DND-41 (cell line): ENCODE measurements at regions not wholly inside any gene's neighbourhood (a gene's known extent, or its start where the extent isn't known, plus 50 kb on each side); places are given as distances from the start of the nearest gene placed in this dataset.
"Not testable (repeated sequence)": the region's sequence is repeated elsewhere in the genome, so short reads cannot be mapped to it uniquely, and the experiment has no call there.

Experiments used
- ATAC-seq: fragments of 200-7000 bp; cut with Tn5 transposase; 3 replicates; pipeline ENCODE4 v1.9.1; 2021; ENCODE audit warnings: low read depth; ENCODE audit not compliant: insufficient read depth
- DNase-seq: peaks from one replicate; pipeline ENCODE4 v3.0.0-alpha.2; 2020
- H2AFZ ChIP-seq: 2 replicates; pipeline ENCODE4 v1.6.0; 2012; ENCODE audit warnings: low read depth, low read length
- H3K27ac ChIP-seq: 2 replicates; pipeline ENCODE4 v1.5.1; 2012; ENCODE audit warnings: low read length, inconsistent platforms
- H3K27me3 ChIP-seq: fragments of 200-600 bp; sonication (generic); 2 replicates; pipeline ENCODE4 v1.6.0; 2012; ENCODE audit warnings: low read length, mild to moderate bottlenecking, inconsistent platforms; ENCODE audit not compliant: insufficient read depth, poor library complexity
- H3K36me3 ChIP-seq: 2 replicates; pipeline ENCODE4 v1.5.1; 2012; ENCODE audit warnings: low read length, inconsistent platforms; ENCODE audit not compliant: insufficient read depth
- H3K4me1 ChIP-seq: 2 replicates; pipeline ENCODE4 v1.5.1; 2012; ENCODE audit warnings: mild to moderate bottlenecking, low read length; ENCODE audit not compliant: insufficient read depth
- H3K4me2 ChIP-seq: 2 replicates; pipeline ENCODE4 v1.6.0; 2012; ENCODE audit warnings: mild to moderate bottlenecking, moderate library complexity, low read length, inconsistent platforms; ENCODE audit not compliant: insufficient read depth
- H3K4me3 ChIP-seq, 2 experiments: fragments of 200-600 bp in 1 of 2; shearing (Covaris generic) in 1 of 2; 2 replicates each; pipeline ENCODE4 v1.5.1; 2012 to 2016; ENCODE audit warnings: inconsistent platforms in 2 of 2, low read length in 2 of 2, mild to moderate bottlenecking in 2 of 2, low read depth in 1 of 2, moderate library complexity in 1 of 2
- H3K79me2 ChIP-seq: 2 replicates; pipeline ENCODE4 v1.6.0; 2012; ENCODE audit warnings: low read length, inconsistent platforms; ENCODE audit not compliant: insufficient read depth
- H3K9ac ChIP-seq: 2 replicates; pipeline ENCODE4 v1.6.0; 2012; ENCODE audit warnings: low read depth, mild to moderate bottlenecking, inconsistent platforms, low read length, moderate library complexity
- H3K9me3 ChIP-seq: 2 replicates; pipeline ENCODE4 v1.5.1; 2012; ENCODE audit warnings: low read length, moderate library complexity, mild to moderate bottlenecking, inconsistent platforms; ENCODE audit not compliant: insufficient read depth, severe bottlenecking
- H4K20me1 ChIP-seq: 2 replicates; pipeline ENCODE4 v1.6.0; 2012; ENCODE audit warnings: low read length; ENCODE audit not compliant: insufficient read depth
- EZH2 ChIP-seq: IDR thresholded peaks from 3 replicates; pipeline ENCODE4 v1.6.1; 2012; ENCODE audit warnings: borderline replicate concordance, low read depth, mild to moderate bottlenecking, moderate library complexity, low read length, inconsistent platforms; ENCODE audit not compliant: severe bottlenecking
- TF ChIP-seq, protein P1 (sequence below): IDR thresholded peaks from 2 replicates; pipeline ENCODE4 v1.5.1; 2012; ENCODE audit warnings: borderline replicate concordance, low read length, moderate library complexity, mild to moderate bottlenecking; ENCODE audit not compliant: poor library complexity, severe bottlenecking; ENCODE audit errors: extremely low read depth

DNA sequence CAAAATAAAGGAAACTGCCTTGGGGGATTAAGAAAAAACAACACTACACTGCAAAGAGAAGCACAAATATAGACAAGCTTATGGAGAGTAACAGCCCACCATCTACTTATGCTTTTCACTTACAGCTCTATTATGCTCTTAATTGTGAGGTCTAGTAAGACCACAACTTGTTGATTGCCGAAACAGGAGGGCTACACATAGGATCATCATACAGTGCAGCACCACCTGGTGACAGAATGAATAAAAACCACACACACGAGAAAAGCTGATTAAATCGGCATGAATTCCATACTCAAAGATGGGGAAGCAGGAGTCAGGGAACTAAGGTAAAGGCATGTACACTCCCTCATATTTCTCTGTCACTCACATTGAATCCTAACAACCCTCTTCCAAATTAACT lies 259.2 kb downstream of the IKZF2 start:
- ATAC-seq (peak; percentile 73), DNase-seq (peak; percentile 29)
- H3K4me3 ChIP-seq: no peak overlapping the region
- no peaks in the 10 kb centered on the region for H3K27me3 ChIP-seq
- H2AFZ ChIP-seq: no peak overlapping the region
- H3K9ac ChIP-seq: no peak overlapping the region
- no peaks in the 10 kb centered on the region for H4K20me1 ChIP-seq
- no peaks in the 10 kb centered on the region for H3K9me3 ChIP-seq
- H3K79me2 ChIP-seq: no peaks in the 10 kb centered on the region
- H3K4me2 ChIP-seq: no peak overlapping the region
- H3K27ac ChIP-seq: no peak overlapping the region
- no peaks in the 10 kb centered on the region for H3K4me1 ChIP-seq
- TF ChIP-seq, protein P1, sequence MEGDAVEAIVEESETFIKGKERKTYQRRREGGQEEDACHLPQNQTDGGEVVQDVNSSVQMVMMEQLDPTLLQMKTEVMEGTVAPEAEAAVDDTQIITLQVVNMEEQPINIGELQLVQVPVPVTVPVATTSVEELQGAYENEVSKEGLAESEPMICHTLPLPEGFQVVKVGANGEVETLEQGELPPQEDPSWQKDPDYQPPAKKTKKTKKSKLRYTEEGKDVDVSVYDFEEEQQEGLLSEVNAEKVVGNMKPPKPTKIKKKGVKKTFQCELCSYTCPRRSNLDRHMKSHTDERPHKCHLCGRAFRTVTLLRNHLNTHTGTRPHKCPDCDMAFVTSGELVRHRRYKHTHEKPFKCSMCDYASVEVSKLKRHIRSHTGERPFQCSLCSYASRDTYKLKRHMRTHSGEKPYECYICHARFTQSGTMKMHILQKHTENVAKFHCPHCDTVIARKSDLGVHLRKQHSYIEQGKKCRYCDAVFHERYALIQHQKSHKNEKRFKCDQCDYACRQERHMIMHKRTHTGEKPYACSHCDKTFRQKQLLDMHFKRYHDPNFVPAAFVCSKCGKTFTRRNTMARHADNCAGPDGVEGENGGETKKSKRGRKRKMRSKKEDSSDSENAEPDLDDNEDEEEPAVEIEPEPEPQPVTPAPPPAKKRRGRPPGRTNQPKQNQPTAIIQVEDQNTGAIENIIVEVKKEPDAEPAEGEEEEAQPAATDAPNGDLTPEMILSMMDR: peak; percentile 55
- no peak for TF ChIP-seq EZH2
- no peaks in the 10 kb centered on the region for H3K36me3 ChIP-seq

DNA sequence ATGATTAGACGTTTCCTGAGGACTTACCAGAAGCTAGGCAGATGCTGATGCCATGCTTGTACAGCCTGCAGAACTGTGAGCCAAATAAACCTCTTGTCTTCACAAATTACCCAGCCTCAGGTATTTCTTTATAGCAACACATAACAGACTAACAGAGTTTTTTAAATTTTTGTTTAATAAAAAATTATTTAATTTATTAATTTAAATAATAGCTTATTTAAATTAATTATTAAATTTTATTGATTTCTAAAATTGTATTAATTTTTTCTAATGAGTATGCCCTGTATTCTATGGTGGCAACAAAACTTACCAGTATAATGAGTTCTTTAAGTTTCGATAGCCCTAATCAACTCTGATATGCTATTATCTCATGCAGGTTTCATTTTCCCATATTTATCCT lies 259.8 kb downstream of the IKZF2 start:
- Histone ChIP-seq H3K4me1 (no peaks in the 10 kb centered on the region), H3K9ac (no peak overlapping the region), H3K27me3 (no peaks in the 10 kb centered on the region), H3K79me2 (no peaks in the 10 kb centered on the region), H2AFZ (no peak overlapping the region), H3K4me2 (no peak overlapping the region), H3K9me3 (no peaks in the 10 kb centered on the region), H3K36me3 (no peaks in the 10 kb centered on the region), H4K20me1 (no peaks in the 10 kb centered on the region), H3K4me3 (no peak overlapping the region), H3K27ac (no peak overlapping the region)
- DNase-seq (no peak), ATAC-seq (no peak)
- TF ChIP-seq, protein P1: no peak
- no peak for TF ChIP-seq EZH2

DNA sequence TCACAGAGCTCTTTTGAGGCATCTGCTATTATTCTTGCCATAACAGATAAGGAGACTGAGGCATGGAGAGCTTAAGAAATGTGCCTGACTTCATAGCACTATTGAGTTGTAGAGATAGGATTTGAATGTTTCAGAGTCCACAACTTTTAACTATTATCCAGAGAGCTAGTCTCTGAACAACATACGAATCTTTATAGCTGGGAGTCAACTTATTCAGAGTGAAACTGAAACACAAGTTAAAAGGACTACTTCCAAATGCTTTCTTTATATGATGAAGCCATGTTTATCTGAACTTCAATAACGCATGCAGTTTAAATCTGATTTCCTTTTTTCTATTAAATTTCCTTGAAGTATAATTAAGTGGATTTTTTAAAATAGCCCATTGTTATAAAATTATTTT lies 268.8 kb downstream of the IKZF2 start:
- no peak for TF ChIP-seq EZH2
- TF ChIP-seq, protein P1: no peak
- H3K27ac ChIP-seq: 0 out of 2 replicates have a peak overlapping the region, but pooled peaks have one; percentile 29
- no peaks in the 10 kb centered on the region for H4K20me1 ChIP-seq
- H3K4me2 ChIP-seq: no peak overlapping the region
- H3K79me2 ChIP-seq: no peaks in the 10 kb centered on the region
- no peak for ATAC-seq
- no peak overlapping the region for H2AFZ ChIP-seq
- DNase-seq: no peak
- H3K27me3 ChIP-seq: no peaks in the 10 kb centered on the region
- H3K9me3 ChIP-seq: peaks cover 14% of the 10 kb centered on the region
- no peak overlapping the region for H3K9ac ChIP-seq
- peaks cover 22% of the 10 kb centered on the region for H3K4me1 ChIP-seq
- no peaks in the 10 kb centered on the region for H3K36me3 ChIP-seq
- no peak overlapping the region for H3K4me3 ChIP-seq

DNA sequence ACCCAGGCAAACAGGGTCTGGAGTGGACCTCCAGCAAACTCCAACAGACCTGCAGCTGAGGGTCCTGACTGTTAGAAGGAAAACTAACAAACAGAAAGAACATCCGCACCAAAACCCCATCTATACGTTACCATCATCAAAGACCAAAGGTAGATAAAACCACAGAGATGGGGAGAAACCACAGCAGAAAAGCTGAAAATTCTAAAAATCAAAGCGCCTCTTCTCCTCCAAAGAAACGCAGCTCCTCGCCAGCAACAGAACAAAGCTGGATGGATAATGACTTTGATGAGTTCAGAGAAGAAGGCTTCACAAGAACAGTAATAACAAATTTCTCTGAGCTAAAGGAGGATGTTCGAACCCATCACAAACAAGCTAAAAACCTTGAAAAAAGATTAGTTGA lies 274.9 kb downstream of the IKZF2 start:
- not testable (repeated sequence) for H3K4me3 ChIP-seq, H4K20me1 ChIP-seq, H2AFZ ChIP-seq, H3K4me2 ChIP-seq, H3K79me2 ChIP-seq, ATAC-seq, H3K9ac ChIP-seq, H3K27me3 ChIP-seq
- Histone ChIP-seq H3K9me3 (peaks cover 14% of the 10 kb centered on the region), H3K27ac (peak overlapping the region; percentile 50), H3K4me1 (peaks cover 37% of the 10 kb centered on the region), H3K36me3 (0 out of 2 replicates have a peak, but pooled peaks cover 11% of the 10 kb centered on the region)
- DNase-seq: peak; percentile 58

DNA sequence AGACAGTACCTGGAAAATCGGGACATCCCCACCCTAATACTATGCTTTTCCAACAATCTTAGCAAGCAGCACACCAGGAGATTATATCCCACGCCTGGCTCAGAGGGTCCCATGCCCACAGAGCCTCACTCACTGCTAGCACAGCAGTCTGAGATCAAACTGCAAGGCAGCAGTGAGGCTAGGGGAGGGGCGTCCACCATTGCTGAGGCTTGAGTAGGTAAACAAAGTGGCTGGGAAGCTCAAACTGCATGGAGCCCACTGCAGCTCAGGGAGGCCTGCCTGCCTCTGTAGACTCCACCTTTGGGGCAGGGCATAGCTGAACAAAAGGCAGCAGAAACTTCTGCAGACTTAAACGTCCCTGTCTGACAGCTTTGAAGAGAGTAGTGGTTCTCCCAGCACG lies 275.5 kb downstream of the IKZF2 start:
- H3K4me3 ChIP-seq: peak overlapping the region in 1 of 2 experiments; percentile 27; a peak in 1 of 4 replicates

More for the DNA sequence above, 275.5 kb downstream of the IKZF2 start:
- not testable (repeated sequence) for H4K20me1 ChIP-seq, H2AFZ ChIP-seq, ATAC-seq, DNase-seq, H3K79me2 ChIP-seq, H3K9ac ChIP-seq, H3K4me2 ChIP-seq, H3K27me3 ChIP-seq
- H3K36me3 ChIP-seq: 0 out of 2 replicates have a peak, but pooled peaks cover 11% of the 10 kb centered on the region
- H3K4me1 ChIP-seq: peaks cover 33% of the 10 kb centered on the region
- H3K27ac ChIP-seq: peak overlapping the region; percentile 50
- H3K9me3 ChIP-seq: peaks cover 14% of the 10 kb centered on the region
